GM19023 (cell line): ENCODE measurements at regions not wholly inside any gene's neighbourhood (a gene's known extent, or its start where the extent isn't known, plus 50 kb on each side); places are given as distances from the start of the nearest gene placed in this dataset.

Experiments used
- ATAC-seq: cut with Tn5 transposase; IDR thresholded peaks from one replicate; pipeline ENCODE4 v1.9.1; 2021; ENCODE audit warnings: mild to moderate bottlenecking, moderate library complexity; ENCODE audit not compliant: unreplicated experiment

- no peak for ATAC-seq
Observed at GRCh38 chr12:126144603-126145002, 1079.4 kb downstream of the AACS start.

GRCh38 chr12:126147321-126147720 is 1082.1 kb downstream of the AACS start:
- ATAC-seq, result no peak

GRCh38 chr12:126156806-126157574 is 1091.8 kb downstream of the AACS start:
- no peak for ATAC-seq

- no peak for ATAC-seq
Observed at GRCh38 chr12:126157575-126157966, 1092.3 kb downstream of the AACS start.

GRCh38 chr12:126159139-126159538 is 1093.9 kb downstream of the AACS start:
- ATAC-seq, result no peak

GRCh38 chr12:126160912-126161311 is 1095.7 kb downstream of the AACS start:
- ATAC-seq, result no peak

- no peak for ATAC-seq
Observed at GRCh38 chr12:126163984-126164383, 1098.7 kb downstream of the AACS start.

GRCh38 chr12:126171937-126172559 is 1106.8 kb downstream of the AACS start:
- no peak for ATAC-seq

GRCh38 chr12:126182619-126183236 is 1117.5 kb downstream of the AACS start:
- no peak for ATAC-seq

- no peak for ATAC-seq
Observed at GRCh38 chr12:126185025-126185424, 1119.8 kb downstream of the AACS start.

- ATAC-seq, result no peak
Observed at GRCh38 chr12:126189856-126190255, 1124.6 kb downstream of the AACS start.

- no peak for ATAC-seq
Observed at GRCh38 chr12:126191031-126191891, 1126.0 kb downstream of the AACS start.

GRCh38 chr12:126191949-126192348 is 1126.7 kb downstream of the AACS start:
- ATAC-seq, result no peak

- no peak for ATAC-seq
Observed at GRCh38 chr12:126193190-126193589, 1128.0 kb downstream of the AACS start.

GRCh38 chr12:126196263-126196662 is 1131.0 kb downstream of the AACS start:
- ATAC-seq, result no peak

- ATAC-seq, result no peak
Observed at GRCh38 chr12:126198516-126198915, 1133.3 kb downstream of the AACS start.

GRCh38 chr12:126198966-126199692 is 1133.9 kb downstream of the AACS start:
- ATAC-seq, result no peak

- no peak for ATAC-seq
Observed at GRCh38 chr12:126201981-126202537, 1136.8 kb downstream of the AACS start.

GRCh38 chr12:126204326-126204725 is 1139.1 kb downstream of the AACS start:
- no peak for ATAC-seq

- no peak for ATAC-seq
Observed at GRCh38 chr12:126210026-126210425, 1144.8 kb downstream of the AACS start.
